ENCODE measurements at regions not wholly inside any gene's neighbourhood (a gene's known extent, or its start where the extent isn't known, plus 50 kb on each side); places are given as distances from the start of the nearest gene placed in this dataset.

GRCh38 chr5:86878250-86878649 is 260.5 kb downstream of the COX7C start:
- no peaks in the 10 kb centered on the region for H3K36me3 Mint-ChIP-seq
- no peak for DNase-seq (ENCODE audit: low spot score)

More at GRCh38 chr5:86878250-86878649, 260.5 kb downstream of the COX7C start:
- TF ChIP-seq CBFB (CRISPR knock-in tag; IDR thresholded peaks at IDR 0.05; ENCODE audit: low read depth) (no peak), USF2 (CRISPR knock-in tag; IDR thresholded peaks at IDR 0.05) (no peak), ATF1 (CRISPR knock-in tag; IDR thresholded peaks at IDR 0.05) (no peak), ERG (CRISPR knock-in tag; IDR thresholded peaks at IDR 0.05) (no peak), OVOL2 (CRISPR knock-in tag; IDR thresholded peaks at IDR 0.05; ENCODE audit: borderline replicate concordance) (no peak), SOX15 (CRISPR knock-in tag; IDR thresholded peaks at IDR 0.05) (no peak), IRF2 (CRISPR knock-in tag; IDR thresholded peaks at IDR 0.05; ENCODE audit: borderline replicate concordance, low read depth) (no peak), TCF7 (CRISPR knock-in tag; IDR thresholded peaks at IDR 0.05; ENCODE audit: low read depth) (no peak), ZNF512 (CRISPR knock-in tag; IDR thresholded peaks at IDR 0.05; ENCODE audit: borderline replicate concordance) (no peak), RORB (CRISPR knock-in tag; IDR thresholded peaks at IDR 0.05) (no peak), HMGA2 (CRISPR knock-in tag; IDR thresholded peaks at IDR 0.05) (no peak), MXD4 (CRISPR knock-in tag; IDR thresholded peaks at IDR 0.05; ENCODE audit: borderline replicate concordance) (no peak), PREB (CRISPR knock-in tag; IDR thresholded peaks at IDR 0.05; ENCODE audit: borderline replicate concordance) (no peak), ZNF232 (CRISPR knock-in tag; IDR thresholded peaks at IDR 0.05) (no peak), AFF4 (CRISPR knock-in tag; IDR thresholded peaks at IDR 0.05; ENCODE audit: borderline replicate concordance) (no peak), ZNF138 (CRISPR knock-in tag; conservative IDR thresholded peaks at IDR 0.05) (no peak), STAT6 (CRISPR knock-in tag; conservative IDR thresholded peaks at IDR 0.05; ENCODE audit: low read depth) (no peak), TP53 (CRISPR knock-in tag; IDR thresholded peaks at IDR 0.05) (no peak)
- no peak for ATAC-seq
- Mint-ChIP-seq H3K27ac (no peak overlapping the region), H3K9me3 (no peaks in the 10 kb centered on the region), H3K27me3 (ENCODE audit: low read depth) (no peaks in the 10 kb centered on the region), H3K4me1 (peaks cover 30% of the 10 kb centered on the region), H3K4me3 (no peak overlapping the region)
- CTCF ChIA-PET, result interaction anchor here (2.0 kb wide), 1 partner anchor 90 kb away, joined by 10 read pairs; no protein-coding TSS in a partner anchor
- POLR2A ChIA-PET, result interaction anchor here (0.7 kb wide), 1 partner anchor 76 kb away, joined by 3 read pairs; no protein-coding TSS in a partner anchor
